Loucy (cell line): ENCODE measurements at regions not wholly inside any gene's neighbourhood (a gene's known extent, or its start where the extent isn't known, plus 50 kb on each side); places are given as distances from the start of the nearest gene placed in this dataset.

Experiments
- H2AFZ ChIP-seq: fragments of 200-600 bp; sonication (generic); 2 replicates; pipeline ENCODE4 v1.6.0; 2016; ENCODE audit warnings: antibody characterized with exemption, mild to moderate bottlenecking, low read length, moderate library complexity
- H3F3A ChIP-seq: fragments of 200-600 bp; 2 replicates; pipeline ENCODE4 v1.6.0; 2016; ENCODE audit warnings: antibody characterized with exemption, low read depth, mild to moderate bottlenecking
- H3K27me3 ChIP-seq: fragments of 200-600 bp; sonication (generic); 2 replicates; pipeline ENCODE4 v1.6.1; 2014; ENCODE audit warnings: low read length, mild to moderate bottlenecking; ENCODE audit not compliant: insufficient read depth, poor library complexity, severe bottlenecking
- H3K36me3 ChIP-seq: fragments of 200-600 bp; sonication (generic); 2 replicates; pipeline ENCODE4 v1.6.1; 2016; ENCODE audit warnings: low read length; ENCODE audit not compliant: insufficient read depth
- H3K4me1 ChIP-seq: fragments of 200-600 bp; sonication (generic); 2 replicates; pipeline ENCODE4 v1.5.1; 2014; ENCODE audit warnings: low read length, mild to moderate bottlenecking; ENCODE audit not compliant: insufficient read depth, poor library complexity, severe bottlenecking
- H3K4me2 ChIP-seq: fragments of 200-600 bp; sonication (generic); 2 replicates; pipeline ENCODE4 v1.6.0; 2014; ENCODE audit warnings: antibody characterized with exemption, low read length, low read depth, mild to moderate bottlenecking; ENCODE audit not compliant: poor library complexity, severe bottlenecking
- H3K4me3 ChIP-seq: fragments of 200-600 bp; sonication (generic); 2 replicates; pipeline ENCODE4 v1.5.1; 2014; ENCODE audit warnings: low read length, mild to moderate bottlenecking, mixed read lengths; ENCODE audit not compliant: poor library complexity, severe bottlenecking
- H3K79me2 ChIP-seq: fragments of 200-600 bp; sonication (generic); 2 replicates; pipeline ENCODE4 v1.6.1; 2014; ENCODE audit warnings: low read length; ENCODE audit not compliant: insufficient read depth
- H3K9ac ChIP-seq: fragments of 200-600 bp; sonication (generic); 2 replicates; pipeline ENCODE4 v1.6.0; 2014; ENCODE audit warnings: mild to moderate bottlenecking, low read depth, low read length, moderate library complexity; ENCODE audit not compliant: poor library complexity, severe bottlenecking
- H3K9me2 ChIP-seq: fragments of 200-600 bp; sonication (generic); replicated peaks from 2 replicates; pipeline ENCODE4 v1.6.1; 2016; ENCODE audit warnings: low read depth, low read length, mixed read lengths
- H3K9me3 ChIP-seq: fragments of 200-600 bp; sonication (generic); 2 replicates; pipeline ENCODE4 v1.6.1; 2014; ENCODE audit warnings: mild to moderate bottlenecking, antibody characterized with exemption, low read length, low read depth; ENCODE audit not compliant: insufficient read depth
- H4K20me1 ChIP-seq: fragments of 200-600 bp; sonication (generic); 2 replicates; pipeline ENCODE4 v1.6.0; 2014; ENCODE audit warnings: antibody characterized with exemption, low read length, mild to moderate bottlenecking; ENCODE audit not compliant: insufficient read depth, poor library complexity, severe bottlenecking
- CTCF ChIP-seq: fragments of 200-600 bp; sonication (generic); conservative IDR thresholded peaks from 2 replicates; pipeline ENCODE4 v1.5.1; 2014; ENCODE audit warnings: mild to moderate bottlenecking, antibody characterized with exemption, low read length
- EZH2phosphoT487 ChIP-seq: fragments of 200-600 bp; IDR thresholded peaks from 2 replicates; pipeline ENCODE4 v1.6.1; 2018; ENCODE audit warnings: antibody characterized with exemption, mild to moderate bottlenecking, moderate library complexity, borderline replicate concordance

- Histone ChIP-seq H3K27me3 (no peaks in the 10 kb centered on the region), H3K79me2 (no peaks in the 10 kb centered on the region), H3K4me3 (no peak overlapping the region), H3K4me1 (no peaks in the 10 kb centered on the region), H3K36me3 (no peaks in the 10 kb centered on the region), H3F3A (no peaks in the 10 kb centered on the region), H3K9me3 (no peaks in the 10 kb centered on the region), H2AFZ (no peak overlapping the region), H3K9ac (no peak overlapping the region), H3K9me2 (no peaks in the 10 kb centered on the region), H4K20me1 (no peaks in the 10 kb centered on the region), H3K4me2 (no peak overlapping the region)
- no peak for TF ChIP-seq EZH2phosphoT487
- no peak for TF ChIP-seq CTCF
These were observed 259.6 kb downstream of the TUSC7 start for GRCh38 chr3:116969135-116969534.

GRCh38 chr3:116969646-116970045, 260.1 kb downstream of the TUSC7 start:
- Histone ChIP-seq H3K4me2 (no peak overlapping the region), H3K27me3 (no peaks in the 10 kb centered on the region), H3K79me2 (no peaks in the 10 kb centered on the region)

GRCh38 chr3:116971531-116971930, 262.0 kb downstream of the TUSC7 start:
- Histone ChIP-seq H3K4me2 (no peak overlapping the region), H3K9me3 (no peaks in the 10 kb centered on the region), H3K27me3 (no peaks in the 10 kb centered on the region), H3K36me3 (no peaks in the 10 kb centered on the region), H2AFZ (no peak overlapping the region), H3K9ac (no peak overlapping the region), H4K20me1 (no peaks in the 10 kb centered on the region), H3K4me3 (no peak overlapping the region), H3F3A (no peaks in the 10 kb centered on the region), H3K9me2 (no peaks in the 10 kb centered on the region), H3K4me1 (no peaks in the 10 kb centered on the region), H3K79me2 (no peaks in the 10 kb centered on the region)
- TF ChIP-seq CTCF (no peak), EZH2phosphoT487 (no peak)

More at GRCh38 chr3:116969646-116970045, 260.1 kb downstream of the TUSC7 start:
- H2AFZ ChIP-seq = no peak overlapping the region
- TF ChIP-seq CTCF (no peak), EZH2phosphoT487 (no peak)
- no peak overlapping the region for H3K9ac ChIP-seq
- H3K36me3 ChIP-seq = no peaks in the 10 kb centered on the region
- H4K20me1 ChIP-seq = no peaks in the 10 kb centered on the region
- no peak overlapping the region for H3K4me3 ChIP-seq
- H3F3A ChIP-seq = no peaks in the 10 kb centered on the region
- H3K9me2 ChIP-seq = no peaks in the 10 kb centered on the region
- H3K9me3 ChIP-seq = no peaks in the 10 kb centered on the region
- H3K4me1 ChIP-seq = no peaks in the 10 kb centered on the region
